Bronchial epithelial cell (primary cell): ENCODE measurements at regions not wholly inside any gene's neighbourhood (a gene's known extent, or its start where the extent isn't known, plus 50 kb on each side); places are given as distances from the start of the nearest gene placed in this dataset.

ENCODE experiments used
- DNase-seq: peaks from one replicate; pipeline ENCODE4 v3.0.0-alpha.2; 2010; ENCODE audit warnings: low read depth
- FAIRE-seq: peaks from 2 replicates; lab custom pipeline; 2011; peaks lifted over from hg19 to GRCh38; lab: Jason Lieb, UNC
- H3K27me3 ChIP-seq: 2 replicates; pipeline ENCODE4 v1.5.1; 2011; ENCODE audit warnings: low read length; ENCODE audit not compliant: control insufficient read depth, insufficient read depth
- H3K36me3 ChIP-seq: 2 replicates; pipeline ENCODE4 v1.5.1; 2011; ENCODE audit warnings: low read length; ENCODE audit not compliant: control insufficient read depth, insufficient read depth
- H3K4me3 ChIP-seq: 2 replicates; pipeline ENCODE4 v1.5.1; 2011; ENCODE audit warnings: mild to moderate bottlenecking, low read depth, low read length, control low read depth
- CTCF ChIP-seq: IDR thresholded peaks from 2 replicates; pipeline ENCODE4 v1.5.1; 2011; ENCODE audit warnings: mild to moderate bottlenecking, moderate library complexity, low read length, control low read depth, inconsistent platforms; ENCODE audit not compliant: insufficient read depth, severe bottlenecking

- FAIRE-seq (no peak), DNase-seq (no peak)
- H3K36me3 ChIP-seq = no peaks in the 10 kb centered on the region
- H3K4me3 ChIP-seq = no peak overlapping the region
- TF ChIP-seq CTCF = no peak
- H3K27me3 ChIP-seq = no peaks in the 10 kb centered on the region
Measured at GRCh38 chr5:25614466-25614865, 969.7 kb upstream of the CDH10 start.

- DNase-seq (no peak), FAIRE-seq (no peak)
- Histone ChIP-seq H3K4me3 (no peak overlapping the region), H3K27me3 (no peaks in the 10 kb centered on the region), H3K36me3 (no peaks in the 10 kb centered on the region)
- TF ChIP-seq CTCF = no peak
Measured at GRCh38 chr5:25604681-25605080, 959.9 kb upstream of the CDH10 start.

GRCh38 chr5:25579111-25579510 is 934.3 kb upstream of the CDH10 start:
- FAIRE-seq (no peak), DNase-seq (no peak)
- TF ChIP-seq CTCF = no peak
- H3K4me3 ChIP-seq = no peak overlapping the region
- no peaks in the 10 kb centered on the region for H3K27me3 ChIP-seq
- no peaks in the 10 kb centered on the region for H3K36me3 ChIP-seq

- H3K36me3 ChIP-seq = no peaks in the 10 kb centered on the region
- FAIRE-seq (no peak), DNase-seq (no peak)
- H3K27me3 ChIP-seq = no peaks in the 10 kb centered on the region
- H3K4me3 ChIP-seq = no peak overlapping the region
- TF ChIP-seq CTCF = no peak
Measured at GRCh38 chr5:25573691-25574090, 928.9 kb upstream of the CDH10 start.

GRCh38 chr5:25570067-25570583 is 925.3 kb upstream of the CDH10 start:
- Histone ChIP-seq H3K36me3 (no peaks in the 10 kb centered on the region), H3K27me3 (no peaks in the 10 kb centered on the region), H3K4me3 (no peak overlapping the region)
- no peak for DNase-seq
- FAIRE-seq = no peak
- TF ChIP-seq CTCF = no peak

- Histone ChIP-seq H3K36me3 (no peaks in the 10 kb centered on the region), H3K4me3 (no peak overlapping the region), H3K27me3 (no peaks in the 10 kb centered on the region)
- no peak for FAIRE-seq
- TF ChIP-seq CTCF = no peak
- DNase-seq = no peak
Measured at GRCh38 chr5:25568989-25569625, 924.3 kb upstream of the CDH10 start.
